Activated CD8-positive, alpha-beta memory T cell treated with anti-CD3 and anti-CD28 coated beads for 24 hours (primary cell): ENCODE measurements at regions not wholly inside any gene's neighbourhood (a gene's known extent, or its start where the extent isn't known, plus 50 kb on each side); places are given as distances from the start of the nearest gene placed in this dataset.
"Not testable (repeated sequence)": the region's sequence is repeated elsewhere in the genome, so short reads cannot be mapped to it uniquely, and the experiment has no call there.

Source experiments
- DNase-seq: peaks from one replicate; pipeline ENCODE4 v3.0.0-alpha.2; 2020

DNA sequence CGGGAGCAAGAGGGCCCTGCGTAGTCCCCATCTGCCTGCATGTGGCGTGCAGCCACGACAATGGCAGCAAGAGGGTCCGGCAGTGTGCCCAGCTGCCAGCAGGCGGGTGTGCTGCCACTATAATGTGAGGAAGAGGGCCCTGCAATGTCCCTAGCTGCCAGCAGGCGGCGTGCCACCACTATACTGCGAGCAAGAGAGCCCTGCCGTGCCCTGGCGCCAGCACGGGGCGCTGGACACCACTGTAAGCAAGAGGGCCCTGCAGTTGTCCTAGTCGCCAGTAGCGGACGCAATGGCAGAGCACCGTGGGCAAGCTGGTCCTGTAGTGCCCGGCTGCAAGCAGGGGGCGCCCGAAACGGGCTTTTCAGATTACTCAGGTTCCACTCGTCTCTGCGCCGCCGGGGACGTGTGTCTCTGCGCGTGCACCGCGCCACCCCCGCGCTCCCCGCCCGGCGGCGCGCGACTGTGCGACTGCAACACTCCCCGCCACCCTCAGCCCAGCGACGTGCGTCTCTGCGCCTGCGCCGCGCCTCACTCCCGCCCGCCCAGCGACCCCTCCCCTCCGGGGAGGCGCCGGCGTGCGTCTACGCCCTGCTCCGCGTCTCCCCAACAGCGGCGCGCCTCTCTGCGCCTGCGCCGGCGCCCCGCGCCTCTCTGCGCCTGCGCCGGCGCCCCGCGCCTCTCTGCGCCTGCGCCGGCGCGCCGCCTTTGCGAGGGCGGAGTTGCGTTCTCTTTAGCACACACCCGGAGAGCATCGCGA lies 159.4 kb upstream of the FRG2B start:
- not testable (repeated sequence) for DNase-seq

DNA sequence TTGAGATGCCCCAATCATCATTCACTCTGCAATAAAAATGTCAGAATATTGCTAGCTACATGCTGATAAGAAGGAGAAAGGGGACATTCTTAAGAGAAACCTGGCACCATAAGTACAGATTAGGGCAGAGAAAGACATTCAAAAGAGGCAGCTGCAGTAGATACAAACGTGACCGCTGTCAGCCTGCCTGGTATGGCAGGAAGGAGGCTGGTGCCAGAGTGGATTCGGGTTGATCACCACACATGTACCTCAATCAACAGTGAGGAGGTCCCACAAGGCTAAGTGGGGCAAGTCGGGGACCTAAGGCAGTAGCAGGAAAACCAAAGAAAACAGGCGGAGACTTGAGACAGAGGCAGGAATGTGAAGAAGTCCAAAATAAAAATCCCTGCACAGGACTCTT lies 158.6 kb upstream of the FRG2B start:
- not testable (repeated sequence) for DNase-seq

DNA sequence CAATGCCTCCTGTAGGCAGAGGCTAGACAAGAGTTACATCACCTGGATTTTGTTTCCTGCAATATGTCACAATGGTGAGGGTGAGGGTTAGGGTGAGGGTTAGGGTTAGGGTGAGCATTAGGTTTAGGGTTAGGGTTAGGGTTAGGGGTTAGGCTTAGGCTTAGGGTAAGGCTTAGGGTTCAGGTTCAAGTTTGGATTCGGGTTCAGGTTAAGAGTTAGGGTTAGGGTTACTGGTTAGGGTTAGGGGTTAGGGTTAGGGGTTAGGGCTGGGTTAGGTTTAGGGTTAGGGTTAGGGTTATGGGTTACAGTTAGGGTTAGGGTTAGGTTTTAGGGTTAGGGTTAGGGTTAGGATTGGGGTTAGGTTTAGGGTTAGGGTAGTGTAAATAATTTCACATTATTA lies 138.7 kb upstream of the FRG2B start:
- DNase-seq: not testable (repeated sequence)

DNA sequence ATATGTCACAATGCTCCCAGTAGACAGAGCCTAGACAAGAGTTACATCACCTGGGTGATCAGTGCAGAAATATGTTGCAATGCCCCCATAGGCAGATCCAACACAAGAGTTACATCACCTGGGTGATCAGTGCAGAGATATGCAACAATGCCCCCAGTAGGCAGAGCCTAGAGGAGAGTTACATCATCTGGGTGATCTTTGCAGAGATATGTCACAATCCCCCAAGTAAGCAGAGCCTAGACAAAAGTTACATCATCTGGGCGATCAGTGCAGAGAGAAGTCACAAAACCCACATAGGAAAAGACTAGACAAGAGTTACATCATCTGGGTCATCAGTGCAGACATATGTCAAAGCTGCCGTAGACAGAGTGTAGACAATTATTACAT lies 138.2 kb upstream of the FRG2B start:
- DNase-seq: not testable (repeated sequence)

DNA sequence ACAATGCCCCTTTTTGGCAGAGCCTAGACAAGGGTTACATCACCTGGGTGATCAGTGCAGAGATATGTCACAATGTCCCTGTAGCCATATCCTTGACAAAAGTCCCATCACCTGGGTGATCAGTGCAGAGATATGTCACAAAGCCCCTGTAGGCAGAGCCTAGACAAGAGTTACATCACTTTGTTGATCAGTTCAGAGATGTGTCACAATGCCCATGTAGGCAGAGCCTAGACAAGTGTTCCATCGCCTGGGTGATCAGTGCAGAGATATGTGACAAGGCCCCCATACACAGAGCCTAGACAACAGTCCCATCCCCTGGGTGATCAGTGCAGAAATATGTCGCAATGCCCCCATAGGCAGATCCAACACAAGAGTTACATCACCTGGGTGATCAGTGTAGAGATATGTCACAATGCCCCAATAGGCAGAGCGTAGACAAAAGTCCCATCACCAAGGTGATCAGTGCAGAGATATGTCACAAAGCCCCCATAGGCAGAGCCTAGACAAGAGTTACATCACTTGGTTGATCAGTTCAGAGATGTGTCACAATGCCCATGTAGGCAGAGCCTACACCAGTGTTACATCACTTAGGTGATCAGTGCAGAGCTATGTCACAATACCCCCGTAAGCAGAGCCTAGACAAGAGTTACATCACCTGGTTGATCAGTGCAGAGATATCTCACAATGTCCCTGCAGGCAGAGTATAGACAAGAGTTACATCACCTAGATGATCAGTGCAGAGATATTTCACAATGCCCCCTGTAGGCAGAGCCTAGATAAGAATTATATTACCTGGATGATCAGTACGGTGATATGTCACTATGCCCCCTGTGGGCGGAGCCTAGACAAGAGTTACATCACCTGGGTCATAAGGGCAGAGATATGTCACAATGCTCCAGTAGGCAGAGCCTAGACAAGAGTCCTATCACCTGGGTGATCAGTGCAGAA lies 137.6 kb upstream of the FRG2B start:
- peak; percentile 46 for DNase-seq

DNA sequence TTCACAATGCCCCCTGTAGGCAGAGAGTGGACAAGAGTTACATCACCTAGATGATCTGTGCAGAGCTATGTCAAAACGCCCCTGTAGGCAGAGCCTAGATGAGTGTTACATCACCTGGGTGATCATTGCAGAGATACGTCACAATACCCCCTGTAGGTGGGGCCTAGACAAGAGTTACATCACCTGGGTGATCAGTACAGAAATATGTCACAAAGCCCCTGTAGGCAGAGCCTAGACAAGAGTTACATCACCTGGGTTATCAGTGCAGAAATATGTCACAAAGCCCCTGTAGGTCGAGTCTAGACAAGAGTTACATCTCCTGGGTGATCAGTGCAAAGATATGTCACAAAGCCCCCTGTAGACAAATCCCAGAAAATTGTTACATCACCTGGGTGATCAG lies 136.6 kb upstream of the FRG2B start:
- DNase-seq: not testable (repeated sequence)

DNA sequence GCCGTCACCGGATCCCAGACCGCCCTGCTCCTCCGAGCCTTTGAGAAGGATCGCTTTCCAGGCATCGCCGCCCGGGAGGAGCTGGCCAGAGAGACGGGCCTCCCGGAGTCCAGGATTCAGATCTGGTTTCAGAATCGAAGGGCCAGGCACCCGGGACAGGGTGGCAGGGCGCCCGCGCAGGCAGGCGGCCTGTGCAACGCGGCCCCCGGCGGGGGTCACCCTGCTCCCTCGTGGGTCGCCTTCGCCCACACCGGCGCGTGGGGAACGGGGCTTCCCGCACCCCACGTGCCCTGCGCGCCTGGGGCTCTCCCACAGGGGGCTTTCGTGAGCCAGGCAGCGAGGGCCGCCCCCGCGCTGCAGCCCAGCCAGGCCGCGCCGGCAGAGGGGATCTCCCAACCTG lies 127.0 kb upstream of the FRG2B start:
- not testable (repeated sequence) for DNase-seq
